Ovary (tissue), 7 donors: ENCODE measurements at regions not wholly inside any gene's neighbourhood (a gene's known extent, or its start where the extent isn't known, plus 50 kb on each side); places are given as distances from the start of the nearest gene placed in this dataset.

Experiments used
- DNase-seq, 5 donors: peaks; one replicate each; pipeline ENCODE4 v3.0.0-alpha.2; 2019 to 2020
- H3K27ac ChIP-seq, 2 donors: fragments of 200-600 bp; one replicate each; pipeline versions ENCODE4 v1.5.1 to v1.8.0; 2019 to 2022
- H3K27me3 ChIP-seq: fragments of 200-600 bp; one replicate; pipeline ENCODE4 v1.8.0; 2022
- H3K36me3 ChIP-seq: fragments of 200-600 bp; sonication (generic); one replicate; pipeline ENCODE4 v1.5.1; 2019
- H3K4me1 ChIP-seq: one replicate; pipeline ENCODE4 v1.8.1; 2013; ENCODE audit warnings: mild to moderate bottlenecking, moderate library complexity; ENCODE audit not compliant: insufficient read depth
- H3K4me3 ChIP-seq: fragments of 200-600 bp; sonication (generic); one replicate; pipeline ENCODE4 v1.5.1; 2017
- H3K9me3 ChIP-seq, 2 donors: fragments of 200-600 bp in 1 of 2; sonication (generic) in 1 of 2; one replicate each; pipeline versions ENCODE4 v1.5.1 to v1.8.1; 2013 to 2019; ENCODE audit warnings: mild to moderate bottlenecking in 1 of 2, moderate library complexity in 1 of 2
- CTCF ChIP-seq, 3 donors: fragments of 450-650 bp in 2 of 3; fragments of 200-600 bp in 1 of 3; IDR thresholded peaks; one replicate each; pipeline versions ENCODE4 v1.5.1 to v1.8.0; 2016 to 2022; ENCODE audit warnings: antibody characterized with exemption in 3 of 3, mild to moderate bottlenecking in 1 of 3
- EP300 ChIP-seq: sonication (generic); formaldehyde crosslinking; IDR thresholded peaks from one replicate; pipeline ENCODE4 v1.6.1; 2017; ENCODE audit warnings: antibody characterized with exemption
- POLR2A ChIP-seq: fragments of 450-650 bp; IDR thresholded peaks from one replicate; pipeline ENCODE4 v1.6.1; 2017; ENCODE audit warnings: antibody characterized with exemption, mild to moderate bottlenecking, moderate library complexity
- WGBS, 3 donors: extraction: QIAGEN DNeasy Blood & Tissue Kit in 1 of 3; methylation state at CpG; one replicate each; pipeline versions ENCODE4 v1.1.5 to v1.1.7; 2013 to 2017; 5-methylcytosine and 5-hydroxymethylcytosine counted together
- intact Hi-C, 4 donors: fragments of 100-400 bp; cut with DNase I; formaldehyde crosslinking; loops; one replicate each; pipeline versions ENCODE4 v1.11.0 to v1.15.1; 2022 to 2023
- donor health status: DM: no; HTN: no; CAD: no; lungs with moderate emphysema.
- donor health status: DM: no; HTN: no; CAD: no.
- donor health status: Bipolar disorder and iron deficiency.
- donor health status: DM: no; HTN: no; CAD: no.
- donor health status: DM: yes; HTN: yes; CAD: no.

GRCh38 chrX:69101683-69102251 is 63.5 kb downstream of the PJA1 start:
- no peaks in the 10 kb centered on the region for H3K27me3 ChIP-seq
- H3K9me3 ChIP-seq: no peaks in the 10 kb centered on the region
- H3K4me3 ChIP-seq: no peak overlapping the region
- no peaks in the 10 kb centered on the region for H3K36me3 ChIP-seq
- no peak for TF ChIP-seq EP300
- no peak for TF ChIP-seq CTCF (IDR thresholded peaks at IDR 0.05)
- no peak for TF ChIP-seq POLR2A
- intact Hi-C loops: loop anchor here in 1 of 4 donors (10.0 kb wide), 1 partner anchor 63 kb away; the partner anchor contains the start of gene PJA1
- WGBS, 3 donors: 52 to 74% (median 55%) methylated on average over 7 of the region's 7 CpGs
- no peaks in the 10 kb centered on the region for H3K4me1 ChIP-seq
- no peak overlapping the region for H3K27ac ChIP-seq
- DNase-seq: no peak

GRCh38 chrX:69100478-69100877 is 64.8 kb downstream of the PJA1 start:
- no peaks in the 10 kb centered on the region for H3K9me3 ChIP-seq
- DNase-seq: no peak
- H3K36me3 ChIP-seq: no peaks in the 10 kb centered on the region
- H3K27me3 ChIP-seq: no peaks in the 10 kb centered on the region
- TF ChIP-seq CTCF (IDR thresholded peaks at IDR 0.05) (no peak), POLR2A (no peak), EP300 (no peak)
- intact Hi-C loops: loop anchor here in 1 of 4 donors (10.0 kb wide), 1 partner anchor 64 kb away; the partner anchor contains the start of gene PJA1
- WGBS, 3 donors: 71 to 74% (median 72%) methylated on average over 4 of the region's 4 CpGs
- H3K4me1 ChIP-seq: no peaks in the 10 kb centered on the region
- no peak overlapping the region for H3K4me3 ChIP-seq
- no peak overlapping the region for H3K27ac ChIP-seq

- Histone ChIP-seq H3K4me3 (no peak overlapping the region), H3K9me3 (no peaks in the 10 kb centered on the region), H3K27me3 (no peaks in the 10 kb centered on the region), H3K4me1 (no peaks in the 10 kb centered on the region), H3K36me3 (no peaks in the 10 kb centered on the region), H3K27ac (no peak overlapping the region)
- WGBS, 3 donors: 77 to 80% (median 78%) methylated on average over 14 of the region's 14 CpGs
- no peak for DNase-seq
- intact Hi-C loops: no loop called here
- TF ChIP-seq EP300: no peak
- no peak for TF ChIP-seq POLR2A
- no peak for TF ChIP-seq CTCF (IDR thresholded peaks at IDR 0.05)
These were observed 67.6 kb downstream of the PJA1 start for GRCh38 chrX:69097451-69098236.

- no peak overlapping the region for H3K4me3 ChIP-seq
- no peak for DNase-seq
- no peaks in the 10 kb centered on the region for H3K4me1 ChIP-seq
- no peaks in the 10 kb centered on the region for H3K36me3 ChIP-seq
- TF ChIP-seq CTCF (IDR thresholded peaks at IDR 0.05): no peak
- no peak for TF ChIP-seq EP300
- no peak for TF ChIP-seq POLR2A
- no peaks in the 10 kb centered on the region for H3K9me3 ChIP-seq
- WGBS, 3 donors: 78 to 81% (median 80%) methylated on average over 7 of the region's 7 CpGs
- no peak overlapping the region for H3K27ac ChIP-seq
- intact Hi-C loops: no loop called here
- H3K27me3 ChIP-seq: no peaks in the 10 kb centered on the region
These were observed 68.3 kb downstream of the PJA1 start for GRCh38 chrX:69096963-69097362.
